ENCODE measurements at regions not wholly inside any gene's neighbourhood (a gene's known extent, or its start where the extent isn't known, plus 50 kb on each side); places are given as distances from the start of the nearest gene placed in this dataset.
"Not testable (repeated sequence)": the region's sequence is repeated elsewhere in the genome, so short reads cannot be mapped to it uniquely, and the experiment has no call there.

DNA sequence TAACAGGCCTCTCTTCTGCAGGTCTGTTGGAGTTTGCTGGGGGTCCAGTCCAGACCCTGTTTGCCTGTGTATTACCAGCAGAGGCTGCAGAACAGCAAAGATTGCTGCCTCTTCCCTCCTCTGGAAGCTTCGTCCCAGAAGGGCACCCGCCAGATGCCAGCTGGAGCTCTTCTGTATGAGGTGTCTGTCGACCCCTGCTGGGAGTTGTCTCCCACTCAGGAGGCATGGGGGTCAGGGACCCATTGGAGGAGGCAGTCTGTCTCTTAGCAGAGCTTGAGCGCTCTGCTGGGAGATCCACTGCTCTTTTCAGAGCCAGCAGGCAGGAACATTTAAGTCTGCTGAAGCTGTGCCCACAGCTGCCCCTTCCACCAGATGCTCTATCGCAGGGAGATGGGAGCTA, 361.1 kb upstream of the NRP1 start:
- no peak for DNase-seq (ENCODE audit: low spot score)
- intact Hi-C loops (cut with DNase I) = no loop called here

DNA sequence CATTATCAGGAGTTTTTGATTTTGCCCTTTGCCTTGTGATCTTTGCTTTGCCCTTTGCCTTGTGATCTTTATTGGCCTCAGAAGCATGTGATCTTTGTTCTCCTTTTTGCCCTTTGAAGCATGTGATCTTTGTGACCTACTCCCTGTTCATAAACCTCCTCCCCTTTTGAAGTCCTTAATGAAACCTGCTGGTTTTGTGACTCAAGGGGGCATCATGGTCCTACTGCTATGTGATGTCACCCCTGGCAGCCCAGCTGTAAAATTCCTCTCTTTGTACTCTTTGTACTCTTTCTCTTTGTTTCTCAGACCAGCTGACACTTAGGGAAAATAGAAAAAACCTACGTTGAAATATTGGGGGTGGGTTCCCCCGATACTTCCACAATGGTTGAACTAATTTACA, 356.1 kb upstream of the NRP1 start:
- intact Hi-C loops (cut with DNase I); DNase-seq (ENCODE audit: low spot score): not testable (repeated sequence)

DNA sequence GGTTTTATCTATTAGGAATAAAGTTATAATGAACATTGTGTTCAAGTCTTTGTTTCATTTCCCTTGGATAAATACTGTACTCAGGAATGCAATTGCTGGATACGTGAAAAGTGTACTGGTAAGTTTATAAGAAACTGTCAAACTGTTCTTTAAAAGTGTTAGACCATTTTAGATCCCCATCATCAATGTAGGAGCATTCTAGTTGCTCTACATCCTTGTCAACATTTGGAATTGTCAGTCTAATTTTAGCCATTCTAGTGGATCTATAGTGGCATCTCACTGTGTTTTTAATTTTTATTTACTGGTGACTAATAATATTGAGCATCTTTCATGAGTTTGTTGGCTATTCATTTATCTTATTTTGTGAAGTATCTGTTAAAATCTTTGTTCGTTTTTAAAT, 354.0 kb upstream of the NRP1 start:
- intact Hi-C loops (cut with DNase I) = no loop called here
- no peak for DNase-seq (ENCODE audit: low spot score)

DNA sequence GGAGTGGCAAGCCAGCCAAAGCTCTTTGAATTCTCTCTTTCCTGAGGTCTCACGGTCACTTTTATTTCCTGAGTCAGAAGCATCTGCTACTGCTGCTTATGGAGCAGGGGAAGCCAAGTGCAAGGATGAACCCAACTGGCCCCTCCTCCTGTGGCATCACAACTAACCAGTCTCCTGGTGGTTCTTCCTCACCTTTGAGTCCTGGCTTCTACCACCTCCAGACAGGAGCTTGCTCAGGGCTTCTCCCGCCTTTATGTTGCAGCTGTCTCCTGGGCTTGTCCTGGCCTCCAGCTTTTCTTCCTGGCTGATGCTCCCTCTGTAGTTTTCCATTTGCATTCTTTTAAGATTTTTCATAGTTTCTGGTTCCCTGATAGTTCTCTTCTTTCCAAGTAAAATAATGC, 349.7 kb upstream of the NRP1 start:
- intact Hi-C loops (cut with DNase I) = no loop called here
- DNase-seq (ENCODE audit: low spot score) = no peak

DNA sequence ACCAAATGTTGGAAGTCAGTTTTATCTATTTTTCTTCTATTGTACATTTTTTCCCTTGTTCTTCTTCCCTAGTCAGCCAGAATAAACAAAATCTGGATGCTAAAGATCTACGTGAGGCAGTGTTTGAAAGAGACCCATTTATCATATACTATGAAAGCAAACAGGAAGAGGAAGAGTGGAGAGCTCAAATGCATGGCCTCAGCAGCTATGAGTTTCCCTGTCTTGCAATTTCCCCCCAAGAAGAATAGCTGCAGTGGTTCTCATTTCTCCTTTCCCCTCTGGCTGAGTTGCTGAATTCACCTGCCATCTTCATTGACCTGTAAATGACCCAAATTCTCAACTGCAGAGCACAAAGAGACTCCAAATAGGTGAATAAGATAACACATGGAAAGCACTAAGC, 347.1 kb upstream of the NRP1 start:
- no peak for DNase-seq (ENCODE audit: low spot score)
- intact Hi-C loops (cut with DNase I) = no loop called here

DNA sequence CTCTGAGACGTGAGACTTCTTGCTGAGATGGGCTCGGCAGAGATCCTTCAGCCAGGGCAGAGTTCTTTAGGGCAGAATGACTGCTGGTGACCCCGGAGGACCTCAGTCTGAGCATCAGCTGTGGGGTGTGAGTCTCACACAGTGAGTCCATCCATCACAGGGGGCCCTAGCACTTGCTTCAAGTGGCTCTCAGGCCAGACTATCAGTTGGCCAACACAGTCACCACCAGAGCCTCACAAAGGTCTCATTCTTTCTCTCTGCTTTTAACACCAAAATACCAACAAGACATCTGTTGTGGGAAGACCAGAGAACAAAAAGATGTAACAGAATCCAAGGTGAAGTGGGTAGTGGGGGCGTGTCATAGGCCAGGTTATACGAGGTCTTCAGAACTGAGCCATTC, 345.6 kb upstream of the NRP1 start:
- intact Hi-C loops (cut with DNase I) = no loop called here
- DNase-seq (ENCODE audit: low spot score) = no peak

DNA sequence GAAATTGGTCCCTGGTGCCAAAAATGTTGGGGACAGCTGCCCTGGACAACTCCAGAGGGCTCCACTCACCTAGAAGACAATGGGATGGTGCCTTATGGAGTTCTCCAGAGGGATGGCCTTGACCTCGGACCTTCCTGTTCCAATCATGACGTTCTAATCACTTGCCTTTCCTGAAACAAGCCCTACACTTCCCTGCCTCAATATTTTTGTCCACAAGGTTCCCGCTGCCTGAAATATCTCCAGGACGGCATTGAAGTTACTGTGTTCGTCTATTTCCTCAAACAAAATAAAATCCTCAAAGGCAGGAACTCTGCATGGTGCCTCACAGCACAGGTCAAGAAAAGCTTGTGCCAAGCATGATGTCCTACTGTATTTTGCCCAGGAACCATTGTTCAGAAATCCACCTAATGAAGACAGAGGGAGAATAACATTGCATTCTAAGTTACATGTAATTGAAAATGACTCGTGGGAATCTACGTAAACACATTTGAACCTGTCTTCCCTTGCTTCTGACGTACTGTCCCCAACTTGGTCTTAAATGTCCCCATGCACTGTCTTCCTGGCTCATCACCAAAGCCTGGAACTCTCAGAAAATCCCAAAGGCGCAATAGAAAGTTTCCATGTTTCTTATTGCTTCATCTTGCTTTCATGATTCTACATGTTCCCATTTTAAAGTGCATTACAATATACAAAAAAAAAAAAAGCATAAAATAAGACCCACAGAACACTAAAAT, 342.3 kb upstream of the NRP1 start:
- DNase-seq (ENCODE audit: low spot score) = no peak
- intact Hi-C loops (cut with DNase I) = no loop called here

DNA sequence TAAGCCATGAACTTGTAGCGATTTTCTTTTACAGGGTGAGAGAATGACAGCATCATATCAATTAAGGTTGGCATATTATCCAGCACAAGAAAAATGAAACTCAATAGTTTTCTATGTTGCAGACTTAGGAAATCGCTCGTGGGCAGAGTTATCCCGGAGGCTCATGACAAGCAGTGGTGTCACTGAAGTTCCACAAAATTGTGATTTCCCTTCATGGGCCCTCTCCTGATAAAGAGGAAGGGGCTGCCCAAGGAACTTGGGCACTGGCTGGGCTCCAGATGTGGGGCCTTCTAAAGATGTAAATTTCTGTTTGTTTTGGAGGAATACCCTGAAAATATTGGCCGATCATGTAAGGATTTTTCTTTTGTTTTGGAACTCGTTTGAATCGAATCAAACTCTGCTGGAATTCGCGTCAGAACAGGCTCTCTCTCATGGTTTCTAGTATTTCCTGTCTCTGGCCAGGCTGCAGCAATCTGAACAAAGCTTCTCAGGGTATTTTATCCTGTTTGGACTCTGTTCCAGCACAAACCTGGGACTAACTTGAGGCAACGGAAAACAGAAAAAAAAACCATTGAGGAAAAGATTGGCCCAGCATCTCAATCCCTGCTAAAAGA, 340.6 kb upstream of the NRP1 start:
- DNase-seq (ENCODE audit: low spot score) = no peak
- intact Hi-C loops (cut with DNase I) = no loop called here

DNA sequence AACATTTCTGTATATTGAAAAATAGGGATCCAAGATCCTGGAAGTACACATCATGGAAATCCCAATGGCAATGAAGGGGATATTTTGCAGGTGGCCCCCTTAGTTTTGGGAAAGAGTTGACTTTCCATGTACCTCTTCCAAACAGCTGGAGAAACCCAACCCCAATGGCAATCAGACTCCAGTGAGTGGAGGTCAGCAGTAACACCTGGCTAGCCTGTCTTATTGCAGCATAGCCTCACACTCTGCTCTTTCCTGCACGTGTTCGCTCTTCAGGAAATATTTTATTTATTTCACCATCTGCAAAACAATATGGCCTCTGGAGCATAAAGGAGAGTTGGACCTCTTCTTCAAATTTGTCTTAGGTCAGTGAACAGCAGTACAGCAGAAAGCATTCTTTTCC, 340.0 kb upstream of the NRP1 start:
- intact Hi-C loops (cut with DNase I) = no loop called here
- no peak for DNase-seq (ENCODE audit: low spot score)

DNA sequence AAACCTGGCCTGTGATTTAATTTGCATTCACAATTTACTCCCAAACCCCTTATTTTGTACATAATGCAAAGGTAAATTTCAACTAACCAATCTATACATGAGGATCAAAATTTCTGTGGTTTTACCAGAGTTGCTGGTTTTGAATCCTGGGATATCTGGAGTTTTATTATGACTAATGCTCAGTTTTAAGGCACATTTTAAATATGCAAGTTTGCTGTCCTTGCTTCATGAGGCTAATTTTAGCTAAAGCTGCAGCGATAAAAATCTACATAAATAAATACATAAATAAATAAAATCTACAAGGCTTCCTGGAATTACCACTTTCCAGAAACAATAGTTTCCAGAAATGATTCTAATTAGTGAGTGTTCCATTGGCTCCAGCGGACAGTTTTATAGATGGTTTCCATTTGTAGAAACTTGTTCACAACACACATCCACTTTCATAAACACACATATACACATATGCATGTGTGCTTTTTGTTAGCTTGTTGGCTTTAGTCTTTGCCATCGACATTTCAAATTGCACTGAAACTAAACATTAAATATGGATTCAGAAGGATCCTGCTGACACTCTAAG, 339.5 kb upstream of the NRP1 start:
- intact Hi-C loops (cut with DNase I) = no loop called here
- DNase-seq (ENCODE audit: low spot score) = no peak

DNA sequence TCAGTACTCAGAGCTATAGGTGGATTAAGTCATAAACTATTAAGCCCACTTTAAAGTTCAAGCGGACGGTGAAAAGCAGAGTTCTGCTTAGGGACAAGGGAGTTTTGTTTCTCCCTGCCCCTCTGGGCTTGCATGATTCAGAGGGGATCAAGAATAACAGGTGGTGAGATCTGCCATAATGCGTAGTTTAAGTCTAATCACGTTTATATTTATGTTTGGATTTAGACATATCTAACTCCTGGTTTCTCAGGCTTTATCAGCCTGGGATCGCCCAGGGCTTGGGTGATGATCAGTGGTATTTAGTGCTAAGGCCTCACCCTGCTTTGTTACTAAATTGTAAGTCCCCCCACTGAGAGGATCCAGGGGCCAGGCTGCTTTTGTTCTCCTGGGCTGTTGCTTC, 335.4 kb upstream of the NRP1 start:
- intact Hi-C loops (cut with DNase I) = no loop called here
- DNase-seq (ENCODE audit: low spot score) = no peak

DNA sequence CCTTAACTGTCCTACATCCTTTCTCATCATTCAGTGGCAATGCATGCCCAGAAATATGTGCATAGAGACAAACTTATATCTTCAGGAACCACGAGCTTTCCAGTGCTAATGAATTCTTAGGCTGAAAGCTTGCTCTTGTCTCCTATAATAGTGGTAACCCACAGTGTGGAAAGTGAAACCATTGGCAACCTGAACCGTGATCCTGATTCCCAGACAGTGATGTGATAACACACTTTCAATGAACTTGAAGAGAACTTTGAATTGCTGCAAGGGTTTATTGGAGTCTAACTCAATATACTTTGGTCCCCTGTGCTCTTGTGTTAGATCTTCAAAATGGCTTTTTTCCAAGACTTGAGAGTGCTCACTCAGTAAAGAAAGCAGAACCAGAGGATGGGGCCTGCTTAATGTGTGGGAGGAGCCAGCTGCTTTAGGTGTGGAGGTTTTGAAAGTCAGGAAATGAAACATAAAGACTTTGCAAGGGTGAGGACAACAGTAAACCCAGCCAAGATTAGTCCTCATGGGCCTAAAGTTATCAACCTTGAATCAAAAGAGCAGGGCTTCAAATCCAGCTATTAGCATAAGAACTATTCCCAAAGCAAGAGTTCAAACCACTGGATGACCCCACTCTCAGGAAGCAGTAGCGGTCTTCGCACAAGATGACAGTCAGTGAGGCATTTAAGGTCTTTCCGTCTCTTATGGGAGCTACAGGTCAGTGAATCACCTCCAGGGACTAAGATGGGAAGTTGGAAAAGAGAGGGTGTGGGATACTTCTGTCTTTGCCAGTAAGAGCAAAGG, 332.4 kb upstream of the NRP1 start:
- DNase-seq (ENCODE audit: low spot score) = no peak
- intact Hi-C loops (cut with DNase I) = no loop called here

DNA sequence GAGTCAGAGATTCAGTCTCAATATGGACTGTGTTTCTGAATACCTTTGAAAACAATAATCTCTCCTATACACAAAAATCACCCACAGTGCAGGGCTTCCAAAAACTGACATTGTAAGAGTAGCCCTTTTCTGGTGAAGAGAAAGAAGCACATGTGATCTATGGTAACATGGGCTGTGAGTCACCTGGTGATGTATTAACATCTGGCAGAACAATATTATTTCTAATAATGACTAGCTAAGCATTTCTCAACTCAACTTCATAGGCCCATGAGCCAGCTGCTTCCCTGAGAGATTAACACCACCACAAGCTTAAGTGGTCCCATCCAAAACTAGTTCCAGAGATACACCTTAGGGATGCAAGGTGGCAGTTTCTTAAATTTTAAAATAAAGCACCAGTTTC, 331.0 kb upstream of the NRP1 start:
- no peak for DNase-seq (ENCODE audit: low spot score)
- intact Hi-C loops (cut with DNase I) = no loop called here

DNA sequence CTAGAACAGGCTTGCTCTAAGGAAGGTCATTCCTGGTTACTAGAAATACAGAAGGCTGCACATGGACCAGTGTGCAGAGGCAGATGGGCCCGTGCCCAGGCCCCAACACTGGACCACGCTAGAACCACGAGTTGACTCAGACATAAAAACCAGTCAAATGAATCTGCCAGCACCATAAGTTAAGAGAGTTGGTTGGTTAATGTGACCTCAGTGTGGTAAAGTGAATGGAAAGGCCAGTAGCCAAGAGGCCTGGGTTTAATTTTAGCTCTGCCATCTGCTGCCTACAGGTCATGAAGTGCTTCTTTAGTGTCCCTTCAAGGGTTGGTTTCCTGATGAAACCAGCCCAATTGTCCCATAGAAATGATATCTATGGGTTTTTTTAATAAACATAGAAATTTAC, 329.6 kb upstream of the NRP1 start:
- no peak for DNase-seq (ENCODE audit: low spot score)
- intact Hi-C loops (cut with DNase I) = loop anchor here (5.0 kb wide), 1 partner anchor 327 kb away; no protein-coding TSS in a partner anchor

DNA sequence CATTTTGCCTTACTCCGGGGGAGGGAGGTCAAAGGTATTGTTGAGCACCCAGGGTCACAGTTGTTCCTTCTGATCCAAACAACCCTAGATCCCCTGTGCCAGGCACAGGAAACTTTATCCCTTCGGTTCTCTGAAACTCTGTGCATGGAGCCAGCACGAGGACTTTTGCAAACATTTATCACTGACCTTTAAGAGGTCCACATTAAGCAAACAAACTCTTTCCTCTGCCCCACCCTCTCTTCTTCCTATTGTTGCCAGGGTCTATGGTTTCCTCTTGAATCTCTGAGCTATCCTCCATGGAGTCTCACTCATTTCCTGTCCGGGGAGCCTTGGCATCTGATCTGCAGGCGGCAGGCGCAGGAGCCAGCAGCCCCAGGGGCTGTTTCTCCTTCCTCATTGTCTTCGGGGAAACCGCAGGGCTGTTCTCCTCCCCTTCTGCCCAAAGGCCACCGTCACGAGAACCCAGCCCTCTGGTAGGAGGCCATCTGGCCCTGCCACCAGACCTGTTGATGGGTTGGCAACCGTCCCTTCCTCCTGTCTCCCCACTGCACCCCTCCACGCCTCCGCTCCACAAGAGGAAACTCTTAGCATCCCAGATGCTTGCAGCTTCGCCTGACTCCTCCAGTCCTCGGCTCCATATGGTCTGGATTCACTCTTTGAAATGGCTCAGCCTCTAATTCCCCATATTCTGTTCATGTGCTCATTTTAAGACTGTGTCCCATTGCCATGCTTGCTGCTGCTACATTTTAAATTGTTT, 327.3 kb upstream of the NRP1 start:
- DNase-seq (ENCODE audit: low spot score) = peak; percentile 85
- intact Hi-C loops (cut with DNase I) = loop anchor here (5.0 kb wide), 1 partner anchor 324 kb away; no protein-coding TSS in a partner anchor

DNA sequence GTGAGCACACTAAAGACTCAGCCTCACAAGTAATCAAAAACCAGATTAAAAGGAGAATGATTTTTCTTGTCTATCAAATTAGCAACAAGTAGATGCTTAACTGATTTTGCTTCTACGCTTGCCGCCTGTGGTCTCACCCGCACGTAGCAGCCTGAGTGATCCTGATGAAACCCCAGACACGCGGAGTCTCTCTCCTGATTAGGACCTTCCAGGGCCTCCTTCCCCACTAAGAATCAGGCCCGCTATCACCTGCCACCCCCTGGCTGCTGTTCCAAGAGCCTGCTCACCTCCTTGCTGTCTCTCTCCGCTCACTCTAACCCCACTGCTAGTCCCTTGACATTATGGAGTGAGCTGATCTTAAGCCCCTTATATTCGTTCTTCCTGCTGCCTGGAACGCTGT, 325.9 kb upstream of the NRP1 start:
- DNase-seq (ENCODE audit: low spot score) = no peak
- intact Hi-C loops (cut with DNase I) = loop anchor here (5.0 kb wide), 1 partner anchor 323 kb away; no protein-coding TSS in a partner anchor

DNA sequence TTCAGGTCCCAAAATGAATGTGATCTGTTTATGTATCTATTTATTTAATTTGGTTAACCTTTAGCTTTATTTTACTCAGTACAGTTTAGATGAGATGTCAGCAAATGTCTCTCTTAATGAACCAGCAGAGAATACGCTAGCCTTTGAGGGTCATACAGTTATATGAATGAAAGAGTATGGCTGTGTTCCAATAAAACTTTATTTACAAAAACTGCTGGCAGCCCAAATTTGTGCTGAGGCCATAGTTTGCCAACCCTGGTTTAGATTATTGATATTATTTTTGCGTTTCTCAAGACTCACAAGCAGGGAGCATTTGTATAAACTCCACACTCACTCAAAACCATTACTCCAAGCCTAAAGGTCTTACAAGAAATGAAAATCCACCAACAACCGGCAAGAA, 323.4 kb upstream of the NRP1 start:
- intact Hi-C loops (cut with DNase I) = no loop called here
- DNase-seq (ENCODE audit: low spot score) = no peak

DNA sequence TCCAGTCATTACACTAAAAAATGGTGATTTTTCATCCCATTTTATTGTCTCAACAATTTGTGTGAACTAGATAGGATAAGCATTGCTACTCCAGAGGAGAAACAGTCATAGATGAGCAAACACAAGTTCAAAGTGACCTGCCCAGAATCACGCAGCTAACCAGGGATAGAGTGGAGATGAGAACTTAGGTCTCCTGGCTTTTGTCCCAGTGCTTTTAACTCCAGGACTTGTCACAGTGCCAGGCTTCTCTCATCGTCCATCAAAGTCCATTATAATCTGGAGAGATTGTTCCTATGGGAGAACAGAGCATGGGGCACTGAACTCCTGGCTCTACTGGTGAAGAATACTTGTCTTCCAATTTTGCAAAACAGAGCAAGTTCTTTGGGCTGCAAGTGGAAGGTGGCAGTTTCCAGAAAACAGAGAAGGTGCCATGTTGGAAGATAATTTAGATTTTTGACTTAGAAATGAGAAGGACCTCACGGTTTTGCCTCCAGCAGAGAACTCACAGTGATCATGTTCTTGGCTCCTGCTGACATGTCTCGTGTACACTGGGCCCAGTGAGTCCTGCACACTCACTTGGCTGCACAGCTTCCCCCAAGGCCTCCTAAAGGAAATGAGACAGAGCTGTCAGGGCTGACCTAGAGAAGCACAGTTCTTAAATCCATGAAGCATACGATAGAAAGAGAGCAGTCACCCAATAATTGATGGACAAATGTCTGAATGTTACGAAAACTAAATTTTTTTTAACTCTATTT, 322.9 kb upstream of the NRP1 start:
- no peak for DNase-seq (ENCODE audit: low spot score)
- intact Hi-C loops (cut with DNase I) = no loop called here

DNA sequence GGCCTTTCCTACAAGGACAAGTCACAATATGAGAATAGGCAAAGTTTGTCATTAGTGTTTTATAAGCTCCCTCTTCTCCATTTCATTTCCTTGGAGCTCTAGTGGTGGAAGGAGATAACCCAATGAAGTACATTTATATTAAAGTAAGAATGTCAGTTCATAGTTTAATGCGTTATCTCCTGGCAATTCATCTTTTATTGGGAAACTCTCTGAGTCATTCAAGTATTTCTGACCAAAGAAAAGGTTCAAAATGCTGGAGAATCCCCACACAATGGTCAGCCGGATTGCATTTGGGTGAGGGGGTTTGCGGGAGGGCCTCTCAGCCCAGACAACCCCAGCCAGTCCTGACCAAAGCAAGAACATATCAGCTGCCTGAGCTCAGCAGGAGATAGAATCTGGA, 321.5 kb upstream of the NRP1 start:
- intact Hi-C loops (cut with DNase I) = no loop called here

More for the DNA sequence above, 321.5 kb upstream of the NRP1 start:
- DNase-seq (ENCODE audit: low spot score) = no peak

All from cardiac septum (tissue), 1 donor.